ENCODE measurements at regions not wholly inside any gene's neighbourhood (a gene's known extent, or its start where the extent isn't known, plus 50 kb on each side); places are given as distances from the start of the nearest gene placed in this dataset.

GRCh38 chr14:30349520-30349919 is 209.4 kb upstream of the G2E3 start:
- no peaks in the 10 kb centered on the region for H3K36me3 ChIP-seq (ENCODE audit: control insufficient read depth in 2 of 3, insufficient read depth in 3 of 3, low read length in 3 of 3)
- no peaks in the 10 kb centered on the region for H3K9me3 ChIP-seq (ENCODE audit: control insufficient read depth in 2 of 3, insufficient read depth in 1 of 3, low read length in 3 of 3)
- intact Hi-C loops (cut with DNase I): no loop called here
- no peaks in the 10 kb centered on the region for H3K4me1 ChIP-seq (ENCODE audit: control insufficient read depth in 2 of 3, insufficient read depth in 2 of 3, low read depth in 1 of 3, low read length in 3 of 3)
- no peak overlapping the region for H3K9ac ChIP-seq (ENCODE audit: low read length in 3 of 3)
- TF ChIP-seq CTCF (IDR thresholded peaks at IDR 0.05; ENCODE audit: borderline replicate concordance, extremely low read depth, insufficient read depth): no peak
- no peak overlapping the region for H3K27ac ChIP-seq (ENCODE audit: low read depth in 2 of 2, low read length in 2 of 2)
- H3K27me3 ChIP-seq (ENCODE audit: control insufficient read depth, insufficient read depth, low read length): no peaks in the 10 kb centered on the region
- no peak overlapping the region for H3K4me3 ChIP-seq (ENCODE audit: low read length in 3 of 3)
- no peak for DNase-seq
- no peak for FAIRE-seq

GRCh38 chr14:30354439-30354838 is 204.5 kb upstream of the G2E3 start:
- Histone ChIP-seq H3K9me3 (ENCODE audit: control insufficient read depth in 2 of 3, insufficient read depth in 1 of 3, low read length in 3 of 3) (no peaks in the 10 kb centered on the region), H3K27ac (ENCODE audit: low read depth in 2 of 2, low read length in 2 of 2) (no peak overlapping the region), H3K4me1 (ENCODE audit: control insufficient read depth in 2 of 3, insufficient read depth in 2 of 3, low read depth in 1 of 3, low read length in 3 of 3) (no peaks in the 10 kb centered on the region), H3K36me3 (ENCODE audit: control insufficient read depth in 2 of 3, insufficient read depth in 3 of 3, low read length in 3 of 3) (no peaks in the 10 kb centered on the region), H3K27me3 (ENCODE audit: control insufficient read depth, insufficient read depth, low read length) (no peaks in the 10 kb centered on the region), H3K9ac (ENCODE audit: low read length in 3 of 3) (no peak overlapping the region), H3K4me3 (ENCODE audit: low read length in 3 of 3) (no peak overlapping the region)
- intact Hi-C loops (cut with DNase I): no loop called here
- no peak for TF ChIP-seq CTCF (IDR thresholded peaks at IDR 0.05; ENCODE audit: borderline replicate concordance, extremely low read depth, insufficient read depth)
- no peak for FAIRE-seq
- DNase-seq: no peak

- H3K27ac ChIP-seq (ENCODE audit: low read depth in 2 of 2, low read length in 2 of 2): no peak overlapping the region
- DNase-seq (no peak), FAIRE-seq (no peak)
- TF ChIP-seq CTCF (IDR thresholded peaks at IDR 0.05; ENCODE audit: borderline replicate concordance, extremely low read depth, insufficient read depth): no peak
- H3K36me3 ChIP-seq (ENCODE audit: control insufficient read depth in 2 of 3, insufficient read depth in 3 of 3, low read length in 3 of 3): no peaks in the 10 kb centered on the region
- no peaks in the 10 kb centered on the region for H3K4me1 ChIP-seq (ENCODE audit: control insufficient read depth in 2 of 3, insufficient read depth in 2 of 3, low read depth in 1 of 3, low read length in 3 of 3)
- no peaks in the 10 kb centered on the region for H3K9me3 ChIP-seq (ENCODE audit: control insufficient read depth in 2 of 3, insufficient read depth in 1 of 3, low read length in 3 of 3)
- intact Hi-C loops (cut with DNase I): no loop called here
- H3K4me3 ChIP-seq (ENCODE audit: low read length in 3 of 3): no peak overlapping the region
- no peak overlapping the region for H3K9ac ChIP-seq (ENCODE audit: low read length in 3 of 3)
- no peaks in the 10 kb centered on the region for H3K27me3 ChIP-seq (ENCODE audit: control insufficient read depth, insufficient read depth, low read length)
Measured at GRCh38 chr14:30355431-30355913, 203.5 kb upstream of the G2E3 start.
